ENCODE measurements at regions not wholly inside any gene's neighbourhood (a gene's known extent, or its start where the extent isn't known, plus 50 kb on each side); places are given as distances from the start of the nearest gene placed in this dataset.

- TF ChIP-seq CTCF (IDR thresholded peaks at IDR 0.05), result no peak
- TF ChIP-seq POLR2AphosphoS5 (IDR thresholded peaks at IDR 0.05), result no peak
- no peak for TF ChIP-seq POLR2A (IDR thresholded peaks at IDR 0.05)
- TF ChIP-seq EP300 (IDR thresholded peaks at IDR 0.05), result no peak
These were observed 229.3 kb downstream of the HS3ST3A1 start for GRCh38 chr17:13372432-13372831.

All from stomach (tissue), 4 donors.